ENCODE measurements at regions not wholly inside any gene's neighbourhood (a gene's known extent, or its start where the extent isn't known, plus 50 kb on each side); places are given as distances from the start of the nearest gene placed in this dataset.

DNA sequence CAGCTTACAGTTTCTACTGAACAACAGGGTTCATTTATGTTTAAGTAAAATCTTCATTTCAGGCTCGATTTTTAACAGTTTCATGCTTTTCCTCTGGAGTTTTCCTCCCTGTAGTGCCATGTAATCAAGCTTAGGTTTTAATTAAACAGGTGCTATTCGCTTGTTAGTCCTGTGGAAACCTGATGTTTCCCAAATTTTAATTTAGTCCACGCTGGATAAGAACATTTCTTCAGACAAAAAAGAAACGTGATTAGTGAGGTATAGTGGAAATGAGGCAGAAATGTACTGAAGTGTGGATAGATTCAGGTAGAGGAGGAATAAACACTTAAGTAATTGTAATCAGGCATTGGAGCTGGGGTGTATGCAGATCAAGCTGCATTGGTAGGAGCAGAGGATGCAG lies 1217.5 kb downstream of the AACS start:
- no peak for TF ChIP-seq CTCF (IDR thresholded peaks at IDR 0.05)
- no peak for TF ChIP-seq POLR2A (IDR thresholded peaks at IDR 0.05)

All from adrenal gland (tissue), 5 donors.